ENCODE measurements at regions not wholly inside any gene's neighbourhood (a gene's known extent, or its start where the extent isn't known, plus 50 kb on each side); places are given as distances from the start of the nearest gene placed in this dataset.

GRCh38 chr15:85859671-85860070, 64.9 kb upstream of the KLHL25 start:
- no peak for TF ChIP-seq CTCF (conservative IDR thresholded peaks at IDR 0.05; ENCODE audit: low read length)
- no peak for TF ChIP-seq EZH2phosphoT487 (IDR thresholded peaks at IDR 0.05; ENCODE audit: borderline replicate concordance)

All from Loucy (cell line).